ENCODE measurements at regions not wholly inside any gene's neighbourhood (a gene's known extent, or its start where the extent isn't known, plus 50 kb on each side); places are given as distances from the start of the nearest gene placed in this dataset.

- no peaks in the 10 kb centered on the region for H3K36me3 ChIP-seq
- no peak overlapping the region for H3K27ac ChIP-seq
- TF ChIP-seq POLR2AphosphoS5 (IDR thresholded peaks at IDR 0.05) (no peak), POLR2A (IDR thresholded peaks at IDR 0.05) (no peak), CTCF (IDR thresholded peaks at IDR 0.05) (no peak), EP300 (IDR thresholded peaks at IDR 0.05) (no peak)
- no peaks in the 10 kb centered on the region for H3K4me1 ChIP-seq
- H3K4me3 ChIP-seq = no peak overlapping the region
- no peaks in the 10 kb centered on the region for H3K27me3 ChIP-seq
- ATAC-seq = no peak
- no peaks in the 10 kb centered on the region for H3K9me3 ChIP-seq
Measured at GRCh38 chr1:82710091-82710490, 909.4 kb downstream of the ADGRL2 start.

- H3K4me3 ChIP-seq = no peak overlapping the region
- H3K36me3 ChIP-seq = no peaks in the 10 kb centered on the region
- no peaks in the 10 kb centered on the region for H3K9me3 ChIP-seq
- no peaks in the 10 kb centered on the region for H3K4me1 ChIP-seq
- H3K27ac ChIP-seq = no peak overlapping the region
- TF ChIP-seq POLR2A (IDR thresholded peaks at IDR 0.05) (no peak), EP300 (IDR thresholded peaks at IDR 0.05) (no peak), CTCF (IDR thresholded peaks at IDR 0.05) (no peak), POLR2AphosphoS5 (IDR thresholded peaks at IDR 0.05) (no peak)
- no peaks in the 10 kb centered on the region for H3K27me3 ChIP-seq
- 88% methylated on average over 1 of the region's 1 CpG for WGBS, 2 donors (ENCODE audit: low coverage in 1 of 2)
- no peak for ATAC-seq
Measured at GRCh38 chr1:82707681-82708080, 906.9 kb downstream of the ADGRL2 start.

- 71 to 86% methylated on average over 2 of the region's 2 CpGs for WGBS, 2 donors (ENCODE audit: low coverage in 1 of 2)
Measured at GRCh38 chr1:82706741-82707140, 906.0 kb downstream of the ADGRL2 start.

GRCh38 chr1:82704966-82705365, 904.2 kb downstream of the ADGRL2 start:
- no peak for TF ChIP-seq EP300 (IDR thresholded peaks at IDR 0.05)
- no peak for TF ChIP-seq POLR2AphosphoS5 (IDR thresholded peaks at IDR 0.05)
- no peak for TF ChIP-seq CTCF (IDR thresholded peaks at IDR 0.05)
- Histone ChIP-seq H3K4me3 (no peak overlapping the region), H3K9me3 (no peaks in the 10 kb centered on the region), H3K27me3 (no peaks in the 10 kb centered on the region), H3K4me1 (no peaks in the 10 kb centered on the region), H3K27ac (no peak overlapping the region), H3K36me3 (no peaks in the 10 kb centered on the region)
- no peak for ATAC-seq

More at GRCh38 chr1:82706741-82707140, 906.0 kb downstream of the ADGRL2 start:
- no peaks in the 10 kb centered on the region for H3K36me3 ChIP-seq
- no peaks in the 10 kb centered on the region for H3K4me1 ChIP-seq
- H3K27ac ChIP-seq = no peak overlapping the region
- H3K4me3 ChIP-seq = no peak overlapping the region
- H3K27me3 ChIP-seq = no peaks in the 10 kb centered on the region
- ATAC-seq = no peak
- H3K9me3 ChIP-seq = no peaks in the 10 kb centered on the region
- TF ChIP-seq EP300 (IDR thresholded peaks at IDR 0.05) (no peak), CTCF (IDR thresholded peaks at IDR 0.05) (no peak), POLR2A (IDR thresholded peaks at IDR 0.05) (no peak), POLR2AphosphoS5 (IDR thresholded peaks at IDR 0.05) (no peak)

- Histone ChIP-seq H3K4me1 (no peaks in the 10 kb centered on the region), H3K4me3 (no peak overlapping the region), H3K27me3 (no peaks in the 10 kb centered on the region), H3K27ac (no peak overlapping the region), H3K36me3 (no peaks in the 10 kb centered on the region), H3K9me3 (no peaks in the 10 kb centered on the region)
- ATAC-seq = no peak
- no peak for TF ChIP-seq EP300 (IDR thresholded peaks at IDR 0.05)
- TF ChIP-seq CTCF (IDR thresholded peaks at IDR 0.05) = no peak
- TF ChIP-seq POLR2AphosphoS5 (IDR thresholded peaks at IDR 0.05) = no peak
- TF ChIP-seq POLR2A (IDR thresholded peaks at IDR 0.05) = no peak
- 40 to 47% methylated on average over 3 of the region's 3 CpGs for WGBS, 2 donors (ENCODE audit: low coverage in 1 of 2)
Measured at GRCh38 chr1:82704393-82704792, 903.7 kb downstream of the ADGRL2 start.
